GM12878 (cell line): ENCODE measurements at regions not wholly inside any gene's neighbourhood (a gene's known extent, or its start where the extent isn't known, plus 50 kb on each side); places are given as distances from the start of the nearest gene placed in this dataset.
"Not testable (repeated sequence)": the region's sequence is repeated elsewhere in the genome, so short reads cannot be mapped to it uniquely, and the experiment has no call there.

Source experiments
- CREB1 ChIP-seq: IDR thresholded peaks from 2 replicates; pipeline ENCODE4 v1.6.1; 2012; ENCODE audit warnings: low read depth, mild to moderate bottlenecking, inconsistent platforms
- HDAC2 ChIP-seq: fragments of 200-600 bp; sonication (generic); IDR thresholded peaks from 2 replicates; pipeline ENCODE4 v1.6.1; 2017
- NFIC ChIP-seq: IDR thresholded peaks from 2 replicates; pipeline ENCODE4 v1.6.1; 2012; ENCODE audit warnings: low read depth, mild to moderate bottlenecking, inconsistent platforms, low read length, moderate library complexity
- NR2C2 ChIP-seq: IDR thresholded peaks from 2 replicates; pipeline ENCODE4 v1.6.1; 2011; ENCODE audit warnings: borderline replicate concordance, low read depth; ENCODE audit not compliant: control insufficient read depth, insufficient read length
- POLR2A ChIP-seq: IDR thresholded peaks from 2 replicates; pipeline ENCODE4 v1.6.1; 2011; ENCODE audit warnings: low read depth, mild to moderate bottlenecking, low read length
- YY1 ChIP-seq: IDR thresholded peaks from 2 replicates; pipeline ENCODE4 v1.6.1; 2011; ENCODE audit warnings: low read depth, mild to moderate bottlenecking, low read length
- TF ChIP-seq, protein P1 (sequence below): IDR thresholded peaks from 2 replicates; pipeline ENCODE4 v1.6.1; 2011; ENCODE audit warnings: low read depth, low read length, improper control_type of control experiment, borderline replicate concordance
- TF ChIP-seq, protein P2 (sequence below), 3 experiments: IDR thresholded peaks in 2 of 3; conservative IDR thresholded peaks in 1 of 3; 2 replicates each; pipeline ENCODE4 v1.5.1; 2011; ENCODE audit warnings: low read depth in 3 of 3, low read length in 3 of 3, mild to moderate bottlenecking in 3 of 3, control low read depth in 2 of 3, moderate library complexity in 2 of 3, inconsistent platforms in 1 of 3, mixed read lengths in 1 of 3; ENCODE audit not compliant: control insufficient read depth in 2 of 3, insufficient read depth in 1 of 3; ENCODE audit errors: extremely low read depth in 1 of 3
- TF ChIP-seq, protein P3 (sequence below): fragments of 450-650 bp; IDR thresholded peaks from 2 replicates; pipeline ENCODE4 v1.6.1; 2017; ENCODE audit warnings: mild to moderate bottlenecking, moderate library complexity

DNA sequence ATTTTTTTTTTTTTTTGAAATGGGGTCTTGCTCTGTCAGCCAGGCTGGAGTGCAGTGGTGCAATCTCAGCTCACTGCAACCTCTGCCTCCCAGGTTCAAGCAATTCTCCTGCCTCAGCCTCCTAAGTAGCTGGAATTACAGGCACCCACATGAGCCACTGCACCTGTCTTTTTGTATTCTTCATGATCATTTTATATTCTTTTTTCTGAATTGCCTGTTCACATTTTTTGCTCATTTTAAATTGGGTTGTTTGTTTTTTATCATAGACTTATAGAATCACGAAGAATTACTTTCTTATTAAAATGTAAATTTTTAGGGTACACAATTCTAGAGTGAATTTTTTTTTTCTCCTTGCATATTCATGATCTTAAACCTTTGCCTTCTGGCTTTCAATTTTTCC lies 149.4 kb upstream of the FAT1 start:
- TF ChIP-seq CREB1, NFIC, NR2C2, HDAC2, POLR2A, YY1: not testable (repeated sequence)
- TF ChIP-seq, protein P1, sequence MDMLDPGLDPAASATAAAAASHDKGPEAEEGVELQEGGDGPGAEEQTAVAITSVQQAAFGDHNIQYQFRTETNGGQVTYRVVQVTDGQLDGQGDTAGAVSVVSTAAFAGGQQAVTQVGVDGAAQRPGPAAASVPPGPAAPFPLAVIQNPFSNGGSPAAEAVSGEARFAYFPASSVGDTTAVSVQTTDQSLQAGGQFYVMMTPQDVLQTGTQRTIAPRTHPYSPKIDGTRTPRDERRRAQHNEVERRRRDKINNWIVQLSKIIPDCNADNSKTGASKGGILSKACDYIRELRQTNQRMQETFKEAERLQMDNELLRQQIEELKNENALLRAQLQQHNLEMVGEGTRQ, result not testable (repeated sequence)
- TF ChIP-seq, protein P2, sequence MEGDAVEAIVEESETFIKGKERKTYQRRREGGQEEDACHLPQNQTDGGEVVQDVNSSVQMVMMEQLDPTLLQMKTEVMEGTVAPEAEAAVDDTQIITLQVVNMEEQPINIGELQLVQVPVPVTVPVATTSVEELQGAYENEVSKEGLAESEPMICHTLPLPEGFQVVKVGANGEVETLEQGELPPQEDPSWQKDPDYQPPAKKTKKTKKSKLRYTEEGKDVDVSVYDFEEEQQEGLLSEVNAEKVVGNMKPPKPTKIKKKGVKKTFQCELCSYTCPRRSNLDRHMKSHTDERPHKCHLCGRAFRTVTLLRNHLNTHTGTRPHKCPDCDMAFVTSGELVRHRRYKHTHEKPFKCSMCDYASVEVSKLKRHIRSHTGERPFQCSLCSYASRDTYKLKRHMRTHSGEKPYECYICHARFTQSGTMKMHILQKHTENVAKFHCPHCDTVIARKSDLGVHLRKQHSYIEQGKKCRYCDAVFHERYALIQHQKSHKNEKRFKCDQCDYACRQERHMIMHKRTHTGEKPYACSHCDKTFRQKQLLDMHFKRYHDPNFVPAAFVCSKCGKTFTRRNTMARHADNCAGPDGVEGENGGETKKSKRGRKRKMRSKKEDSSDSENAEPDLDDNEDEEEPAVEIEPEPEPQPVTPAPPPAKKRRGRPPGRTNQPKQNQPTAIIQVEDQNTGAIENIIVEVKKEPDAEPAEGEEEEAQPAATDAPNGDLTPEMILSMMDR (IDR thresholded peaks at IDR 0.05 in 2 of 3, conservative IDR thresholded peaks at IDR 0.05 in 1 of 3; ENCODE audit: control insufficient read depth in 2 of 3, extremely low read depth in 1 of 3, insufficient read depth in 1 of 3, low read depth in 3 of 3, low read length in 3 of 3), result not testable (repeated sequence)
- TF ChIP-seq, protein P3, sequence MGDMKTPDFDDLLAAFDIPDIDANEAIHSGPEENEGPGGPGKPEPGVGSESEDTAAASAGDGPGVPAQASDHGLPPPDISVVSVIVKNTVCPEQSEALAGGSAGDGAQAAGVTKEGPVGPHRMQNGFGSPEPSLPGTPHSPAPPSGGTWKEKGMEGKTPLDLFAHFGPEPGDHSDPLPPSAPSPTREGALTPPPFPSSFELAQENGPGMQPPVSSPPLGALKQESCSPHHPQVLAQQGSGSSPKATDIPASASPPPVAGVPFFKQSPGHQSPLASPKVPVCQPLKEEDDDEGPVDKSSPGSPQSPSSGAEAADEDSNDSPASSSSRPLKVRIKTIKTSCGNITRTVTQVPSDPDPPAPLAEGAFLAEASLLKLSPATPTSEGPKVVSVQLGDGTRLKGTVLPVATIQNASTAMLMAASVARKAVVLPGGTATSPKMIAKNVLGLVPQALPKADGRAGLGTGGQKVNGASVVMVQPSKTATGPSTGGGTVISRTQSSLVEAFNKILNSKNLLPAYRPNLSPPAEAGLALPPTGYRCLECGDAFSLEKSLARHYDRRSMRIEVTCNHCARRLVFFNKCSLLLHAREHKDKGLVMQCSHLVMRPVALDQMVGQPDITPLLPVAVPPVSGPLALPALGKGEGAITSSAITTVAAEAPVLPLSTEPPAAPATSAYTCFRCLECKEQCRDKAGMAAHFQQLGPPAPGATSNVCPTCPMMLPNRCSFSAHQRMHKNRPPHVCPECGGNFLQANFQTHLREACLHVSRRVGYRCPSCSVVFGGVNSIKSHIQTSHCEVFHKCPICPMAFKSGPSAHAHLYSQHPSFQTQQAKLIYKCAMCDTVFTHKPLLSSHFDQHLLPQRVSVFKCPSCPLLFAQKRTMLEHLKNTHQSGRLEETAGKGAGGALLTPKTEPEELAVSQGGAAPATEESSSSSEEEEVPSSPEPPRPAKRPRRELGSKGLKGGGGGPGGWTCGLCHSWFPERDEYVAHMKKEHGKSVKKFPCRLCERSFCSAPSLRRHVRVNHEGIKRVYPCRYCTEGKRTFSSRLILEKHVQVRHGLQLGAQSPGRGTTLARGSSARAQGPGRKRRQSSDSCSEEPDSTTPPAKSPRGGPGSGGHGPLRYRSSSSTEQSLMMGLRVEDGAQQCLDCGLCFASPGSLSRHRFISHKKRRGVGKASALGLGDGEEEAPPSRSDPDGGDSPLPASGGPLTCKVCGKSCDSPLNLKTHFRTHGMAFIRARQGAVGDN, result not testable (repeated sequence)
